ENCODE measurements at regions not wholly inside any gene's neighbourhood (a gene's known extent, or its start where the extent isn't known, plus 50 kb on each side); places are given as distances from the start of the nearest gene placed in this dataset.

- H3K36me3 ChIP-seq: no peaks in the 10 kb centered on the region
- H3K27me3 ChIP-seq (ENCODE audit: insufficient read depth, low read depth, severe bottlenecking): no peaks in the 10 kb centered on the region
- peaks cover 2% of the 10 kb centered on the region for H3K9me3 ChIP-seq (ENCODE audit: severe bottlenecking)
- DNase-seq: no peak
- H3K4me3 ChIP-seq (ENCODE audit: low read depth, low read length): no peak overlapping the region
- no peak for TF ChIP-seq CTCF (IDR thresholded peaks at IDR 0.05; ENCODE audit: low read depth, low read length)
- no peak overlapping the region for H3K27ac ChIP-seq
These were observed 105.2 kb upstream of the GADD45A start for GRCh38 chr1:67579623-67580394.

- H3K36me3 ChIP-seq: no peaks in the 10 kb centered on the region
- no peak for TF ChIP-seq CTCF (IDR thresholded peaks at IDR 0.05; ENCODE audit: low read depth, low read length)
- H3K4me3 ChIP-seq (ENCODE audit: low read depth, low read length): no peak overlapping the region
- H3K9me3 ChIP-seq (ENCODE audit: severe bottlenecking): peaks cover 2% of the 10 kb centered on the region
- H3K27ac ChIP-seq: no peak overlapping the region
- no peaks in the 10 kb centered on the region for H3K27me3 ChIP-seq (ENCODE audit: insufficient read depth, low read depth, severe bottlenecking)
- DNase-seq: no peak
These were observed 104.2 kb upstream of the GADD45A start for GRCh38 chr1:67580691-67581403.

GRCh38 chr1:67582625-67583461, 102.2 kb upstream of the GADD45A start:
- H3K4me3 ChIP-seq (ENCODE audit: low read depth, low read length): no peak overlapping the region
- no peak for TF ChIP-seq CTCF (IDR thresholded peaks at IDR 0.05; ENCODE audit: low read depth, low read length)
- no peaks in the 10 kb centered on the region for H3K27me3 ChIP-seq (ENCODE audit: insufficient read depth, low read depth, severe bottlenecking)
- H3K9me3 ChIP-seq (ENCODE audit: severe bottlenecking): peaks cover 2% of the 10 kb centered on the region
- H3K27ac ChIP-seq: no peak overlapping the region
- no peaks in the 10 kb centered on the region for H3K36me3 ChIP-seq
- DNase-seq: no peak

GRCh38 chr1:67583462-67583950, 101.5 kb upstream of the GADD45A start:
- H3K9me3 ChIP-seq (ENCODE audit: severe bottlenecking): peaks cover 2% of the 10 kb centered on the region
- no peak overlapping the region for H3K27ac ChIP-seq
- no peak for TF ChIP-seq CTCF (IDR thresholded peaks at IDR 0.05; ENCODE audit: low read depth, low read length)
- no peaks in the 10 kb centered on the region for H3K27me3 ChIP-seq (ENCODE audit: insufficient read depth, low read depth, severe bottlenecking)
- no peak overlapping the region for H3K4me3 ChIP-seq (ENCODE audit: low read depth, low read length)
- no peaks in the 10 kb centered on the region for H3K36me3 ChIP-seq
- DNase-seq: no peak

GRCh38 chr1:67584938-67585337, 100.1 kb upstream of the GADD45A start:
- Histone ChIP-seq H3K27me3 (ENCODE audit: insufficient read depth, low read depth, severe bottlenecking) (no peaks in the 10 kb centered on the region), H3K4me3 (ENCODE audit: low read depth, low read length) (no peak overlapping the region), H3K27ac (no peak overlapping the region), H3K9me3 (ENCODE audit: severe bottlenecking) (peaks cover 2% of the 10 kb centered on the region), H3K36me3 (no peaks in the 10 kb centered on the region)
- DNase-seq: no peak
- TF ChIP-seq CTCF (IDR thresholded peaks at IDR 0.05; ENCODE audit: low read depth, low read length): no peak

Measured in WERI-Rb-1 (cell line).